ENCODE measurements at regions not wholly inside any gene's neighbourhood (a gene's known extent, or its start where the extent isn't known, plus 50 kb on each side); places are given as distances from the start of the nearest gene placed in this dataset.

- DNase-seq (ENCODE audit: low spot score) = no peak
These were observed 226.7 kb downstream of the SNRPN start for GRCh38 chr15:25181293-25182097.

- DNase-seq (ENCODE audit: low spot score) = no peak
These were observed 227.3 kb downstream of the SNRPN start for GRCh38 chr15:25182098-25182478.

- no peak for DNase-seq (ENCODE audit: low spot score)
These were observed 228.1 kb downstream of the SNRPN start for GRCh38 chr15:25182736-25183445.

GRCh38 chr15:25183581-25184251 lies 228.9 kb downstream of the SNRPN start:
- no peak for DNase-seq (ENCODE audit: low spot score)

- DNase-seq (ENCODE audit: low spot score) = no peak
These were observed 229.8 kb downstream of the SNRPN start for GRCh38 chr15:25184356-25185155.

GRCh38 chr15:25185156-25185710 lies 230.4 kb downstream of the SNRPN start:
- no peak for DNase-seq (ENCODE audit: low spot score)

GRCh38 chr15:25185791-25186190 lies 231.0 kb downstream of the SNRPN start:
- DNase-seq (ENCODE audit: low spot score) = no peak

GRCh38 chr15:25186411-25186810 lies 231.6 kb downstream of the SNRPN start:
- DNase-seq (ENCODE audit: low spot score) = no peak

GRCh38 chr15:25186906-25187645 lies 232.3 kb downstream of the SNRPN start:
- DNase-seq (ENCODE audit: low spot score) = no peak

- no peak for DNase-seq (ENCODE audit: low spot score)
These were observed 233.3 kb downstream of the SNRPN start for GRCh38 chr15:25188051-25188450.

GRCh38 chr15:25188551-25189101 lies 233.8 kb downstream of the SNRPN start:
- DNase-seq (ENCODE audit: low spot score) = no peak

- no peak for DNase-seq (ENCODE audit: low spot score)
These were observed 234.8 kb downstream of the SNRPN start for GRCh38 chr15:25189551-25189950.

GRCh38 chr15:25192651-25193050 lies 237.9 kb downstream of the SNRPN start:
- DNase-seq (ENCODE audit: low spot score) = no peak

- no peak for DNase-seq (ENCODE audit: low spot score)
These were observed 231.5 kb downstream of the UBE3A start for GRCh38 chr15:25207369-25207768.

GRCh38 chr15:25208735-25209134 lies 230.1 kb downstream of the UBE3A start:
- no peak for DNase-seq (ENCODE audit: low spot score)

GRCh38 chr15:25220834-25221233 lies 218.0 kb downstream of the UBE3A start:
- DNase-seq (ENCODE audit: low spot score) = no peak

- no peak for DNase-seq (ENCODE audit: low spot score)
These were observed 214.4 kb downstream of the UBE3A start for GRCh38 chr15:25224396-25224795.

GRCh38 chr15:25226360-25226759 lies 212.5 kb downstream of the UBE3A start:
- DNase-seq (ENCODE audit: low spot score) = no peak

- DNase-seq (ENCODE audit: low spot score) = no peak
These were observed 210.6 kb downstream of the UBE3A start for GRCh38 chr15:25228261-25228660.

- no peak for DNase-seq (ENCODE audit: low spot score)
These were observed 208.4 kb downstream of the UBE3A start for GRCh38 chr15:25230442-25230841.
